ENCODE measurements at regions not wholly inside any gene's neighbourhood (a gene's known extent, or its start where the extent isn't known, plus 50 kb on each side); places are given as distances from the start of the nearest gene placed in this dataset.
"Not testable (repeated sequence)": the region's sequence is repeated elsewhere in the genome, so short reads cannot be mapped to it uniquely, and the experiment has no call there.

DNA sequence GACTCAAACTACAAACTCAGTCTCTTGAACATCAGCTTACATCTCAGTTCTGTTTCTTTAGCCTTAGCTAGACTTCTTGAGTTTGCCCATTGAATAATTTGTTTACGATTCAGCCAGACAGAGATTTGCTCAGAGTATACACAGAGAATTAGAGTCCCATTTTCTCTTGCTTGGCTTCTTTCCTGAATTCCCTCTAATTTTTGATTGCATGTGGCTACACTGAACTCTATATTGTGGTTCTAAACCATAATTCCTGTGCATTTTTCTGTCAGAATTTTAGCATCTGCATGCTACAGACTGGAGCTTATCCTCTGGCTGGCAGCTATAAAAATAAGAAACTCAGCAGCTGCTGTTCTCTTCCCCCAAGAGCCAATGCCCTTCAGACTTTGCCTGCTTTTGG, 354.9 kb downstream of the MDFIC start:
- no peaks in the 10 kb centered on the region for H3K36me3 ChIP-seq
- no peak overlapping the region for H3K4me3 ChIP-seq (ENCODE audit: low read depth in 1 of 2, low read length in 1 of 2)
- no peaks in the 10 kb centered on the region for H3K9me3 ChIP-seq
- no peaks in the 10 kb centered on the region for H3K4me1 ChIP-seq (ENCODE audit: control insufficient read depth in 1 of 2, insufficient read depth in 1 of 2, low read depth in 1 of 2, low read length in 1 of 2)
- H3K27me3 ChIP-seq: no peaks in the 10 kb centered on the region
- H3K27ac ChIP-seq: no peak overlapping the region
- TF ChIP-seq, protein P1, sequence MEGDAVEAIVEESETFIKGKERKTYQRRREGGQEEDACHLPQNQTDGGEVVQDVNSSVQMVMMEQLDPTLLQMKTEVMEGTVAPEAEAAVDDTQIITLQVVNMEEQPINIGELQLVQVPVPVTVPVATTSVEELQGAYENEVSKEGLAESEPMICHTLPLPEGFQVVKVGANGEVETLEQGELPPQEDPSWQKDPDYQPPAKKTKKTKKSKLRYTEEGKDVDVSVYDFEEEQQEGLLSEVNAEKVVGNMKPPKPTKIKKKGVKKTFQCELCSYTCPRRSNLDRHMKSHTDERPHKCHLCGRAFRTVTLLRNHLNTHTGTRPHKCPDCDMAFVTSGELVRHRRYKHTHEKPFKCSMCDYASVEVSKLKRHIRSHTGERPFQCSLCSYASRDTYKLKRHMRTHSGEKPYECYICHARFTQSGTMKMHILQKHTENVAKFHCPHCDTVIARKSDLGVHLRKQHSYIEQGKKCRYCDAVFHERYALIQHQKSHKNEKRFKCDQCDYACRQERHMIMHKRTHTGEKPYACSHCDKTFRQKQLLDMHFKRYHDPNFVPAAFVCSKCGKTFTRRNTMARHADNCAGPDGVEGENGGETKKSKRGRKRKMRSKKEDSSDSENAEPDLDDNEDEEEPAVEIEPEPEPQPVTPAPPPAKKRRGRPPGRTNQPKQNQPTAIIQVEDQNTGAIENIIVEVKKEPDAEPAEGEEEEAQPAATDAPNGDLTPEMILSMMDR (IDR thresholded peaks at IDR 0.05): no peak

- not testable (repeated sequence) for H3K27me3 ChIP-seq; H3K4me3 ChIP-seq (ENCODE audit: low read depth in 1 of 2, low read length in 1 of 2); H3K27ac ChIP-seq; H3K4me1 ChIP-seq (ENCODE audit: control insufficient read depth in 1 of 2, insufficient read depth in 1 of 2, low read depth in 1 of 2, low read length in 1 of 2); H3K36me3 ChIP-seq; H3K9me3 ChIP-seq
Measured at GRCh38 chr7:115273855-115274254, 352.0 kb downstream of the MDFIC start.

- TF ChIP-seq, protein P1 (IDR thresholded peaks at IDR 0.05): no peak
Measured at GRCh38 chr7:115273139-115273772, 351.4 kb downstream of the MDFIC start.

GRCh38 chr7:115271332-115272235, 349.7 kb downstream of the MDFIC start:
- H3K4me1 ChIP-seq (ENCODE audit: control insufficient read depth in 1 of 2, insufficient read depth in 1 of 2, low read depth in 1 of 2, low read length in 1 of 2): no peaks in the 10 kb centered on the region
- H3K36me3 ChIP-seq: no peaks in the 10 kb centered on the region
- TF ChIP-seq, protein P1 (IDR thresholded peaks at IDR 0.05): no peak
- no peaks in the 10 kb centered on the region for H3K9me3 ChIP-seq
- H3K27me3 ChIP-seq: no peaks in the 10 kb centered on the region
- no peak overlapping the region for H3K27ac ChIP-seq
- H3K4me3 ChIP-seq (ENCODE audit: low read depth in 1 of 2, low read length in 1 of 2): no peak overlapping the region

More at GRCh38 chr7:115273139-115273772, 351.4 kb downstream of the MDFIC start:
- Histone ChIP-seq H3K4me3 (ENCODE audit: low read depth in 1 of 2, low read length in 1 of 2) (no peak overlapping the region), H3K9me3 (no peaks in the 10 kb centered on the region), H3K36me3 (no peaks in the 10 kb centered on the region), H3K27me3 (no peaks in the 10 kb centered on the region), H3K27ac (no peak overlapping the region), H3K4me1 (ENCODE audit: control insufficient read depth in 1 of 2, insufficient read depth in 1 of 2, low read depth in 1 of 2, low read length in 1 of 2) (no peaks in the 10 kb centered on the region)

GRCh38 chr7:115269486-115269885, 347.6 kb downstream of the MDFIC start:
- Histone ChIP-seq H3K27ac (no peak overlapping the region), H3K9me3 (no peaks in the 10 kb centered on the region), H3K27me3 (no peaks in the 10 kb centered on the region), H3K4me1 (ENCODE audit: control insufficient read depth in 1 of 2, insufficient read depth in 1 of 2, low read depth in 1 of 2, low read length in 1 of 2) (no peaks in the 10 kb centered on the region), H3K4me3 (ENCODE audit: low read depth in 1 of 2, low read length in 1 of 2) (no peak overlapping the region), H3K36me3 (no peaks in the 10 kb centered on the region)
- TF ChIP-seq, protein P1 (IDR thresholded peaks at IDR 0.05): no peak

DNA sequence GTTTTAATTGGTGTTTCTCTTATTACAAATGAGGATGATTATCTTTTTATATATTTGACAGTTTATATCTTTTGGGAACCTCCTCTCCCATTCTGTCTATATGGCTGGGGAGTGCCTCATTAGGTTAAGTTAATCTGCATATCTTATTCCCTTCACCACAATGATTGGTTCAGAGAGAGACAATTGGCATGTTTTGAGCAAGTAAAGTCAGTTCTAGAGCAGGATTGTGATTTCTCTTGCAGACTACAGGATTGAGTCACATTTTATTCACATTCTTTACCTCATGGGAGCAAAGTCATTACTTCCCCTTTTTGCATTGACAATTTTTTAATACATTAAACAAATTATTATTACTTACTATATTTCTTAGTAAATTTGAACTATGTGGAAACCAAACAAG, 345.6 kb downstream of the MDFIC start:
- Histone ChIP-seq H3K36me3 (no peaks in the 10 kb centered on the region), H3K27me3 (no peaks in the 10 kb centered on the region), H3K27ac (no peak overlapping the region), H3K9me3 (no peaks in the 10 kb centered on the region), H3K4me3 (ENCODE audit: low read depth in 1 of 2, low read length in 1 of 2) (no peak overlapping the region), H3K4me1 (ENCODE audit: control insufficient read depth in 1 of 2, insufficient read depth in 1 of 2, low read depth in 1 of 2, low read length in 1 of 2) (no peaks in the 10 kb centered on the region)
- TF ChIP-seq, protein P1 (IDR thresholded peaks at IDR 0.05): no peak
